ENCODE measurements at regions not wholly inside any gene's neighbourhood (a gene's known extent, or its start where the extent isn't known, plus 50 kb on each side); places are given as distances from the start of the nearest gene placed in this dataset.
"Not testable (repeated sequence)": the region's sequence is repeated elsewhere in the genome, so short reads cannot be mapped to it uniquely, and the experiment has no call there.

- peak overlapping the region in 1 of 2 experiments; percentile 58; a peak in 1 of 6 replicates for H3K27ac ChIP-seq
- not testable (repeated sequence) for H3K9me3 ChIP-seq, H3K4me1 ChIP-seq, FAIRE-seq
- peak overlapping the region; percentile 88 for H3K4me2 ChIP-seq
- TF ChIP-seq RNF2 (IDR thresholded peaks at IDR 0.05; ENCODE audit: borderline replicate concordance, low read depth) (peak; percentile 90; the same call in 1 of the 2 replicates), RAD21 (conservative IDR thresholded peaks at IDR 0.05 in 1 of 2, IDR thresholded peaks at IDR 0.05 in 1 of 2) (peak; percentile 11 to 58; a peak in 4 of 5 replicates), SMC3 (IDR thresholded peaks at IDR 0.05) (peak; percentile 44; the same call in 2 of the 3 replicates), CTCF (IDR thresholded peaks at IDR 0.05) (peak; percentile 36; the same call in 1 of the 3 replicates)
- POLR2A ChIA-PET = interaction anchor here (1.8 kb wide), 1 partner anchor 16 kb away, joined by 9 read pairs; no protein-coding TSS in a partner anchor
- ATAC-seq (peak; percentile 78 to 89), DNase-seq (ENCODE audit: low read depth in 1 of 2, low spot score in 1 of 2) (peak in 1 of 2 experiments; percentile 39)
- CTCF ChIA-PET = interaction anchor here (0.9 to 1.1 kb wide), 3 partner anchors 9 to 365 kb away, joined by 3 read pairs; no protein-coding TSS in a partner anchor
- H3K4me3 ChIP-seq = peak overlapping the region; percentile 40
- 33% methylated on average over 21 of the region's 78 CpGs for WGBS (ENCODE audit: missing lambda C conversion rate)
These were observed 85.7 kb upstream of the CCDC180 start for GRCh38 chr9:97221478-97222355.

DNA sequence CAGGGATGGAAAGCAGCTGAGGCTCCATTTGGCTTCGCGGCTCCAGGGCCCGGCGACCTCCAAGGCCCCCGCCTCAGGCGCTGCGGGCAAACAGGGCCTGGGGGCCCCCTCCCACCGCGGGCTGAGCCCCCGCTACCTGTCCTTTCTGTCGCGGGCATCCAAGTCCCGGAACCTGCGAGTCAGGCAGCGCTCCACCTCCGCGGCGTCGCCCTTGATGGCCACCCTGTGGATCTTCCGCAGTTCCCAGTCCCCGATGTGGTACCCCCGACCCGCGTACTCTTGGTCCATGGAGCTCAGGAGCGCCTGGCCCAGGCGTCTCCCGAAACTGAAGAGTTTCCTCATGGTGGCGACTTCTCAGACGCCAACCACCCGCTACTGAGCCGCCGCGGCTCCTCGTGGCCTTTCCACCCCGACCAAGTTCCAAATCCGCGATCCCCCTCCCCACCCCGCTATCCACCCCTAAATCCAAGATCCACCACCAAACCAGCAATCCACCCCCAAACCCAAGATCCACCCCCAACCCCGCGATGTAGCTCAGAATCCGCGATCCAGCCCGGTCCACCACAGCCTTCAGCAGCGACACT is 86.5 kb upstream of the CCDC180 start:
- Histone ChIP-seq H3K9me3 (peaks cover 8% of the 10 kb centered on the region; the same call in 2 of the 3 replicates), H3K4me3 (peak overlapping the region; percentile 40), H3K4me2 (peak overlapping the region; percentile 88), H3K27ac (no peak overlapping the region), H3K4me1 (no peaks in the 10 kb centered on the region)
- no peak for TF ChIP-seq HDAC2 (IDR thresholded peaks at IDR 0.05)
- TF ChIP-seq RFX5 (IDR thresholded peaks at IDR 0.05) = no peak
- no peak for TF ChIP-seq HOXB13 (CRISPR knock-in tag; IDR thresholded peaks at IDR 0.05; ENCODE audit: low read depth)
- no peak for TF ChIP-seq ZC3H11A (IDR thresholded peaks at IDR 0.05)
- TF ChIP-seq POLR2AphosphoS2 (conservative IDR thresholded peaks at IDR 0.05; ENCODE audit: low read length) = no peak
- TF ChIP-seq, protein P1, sequence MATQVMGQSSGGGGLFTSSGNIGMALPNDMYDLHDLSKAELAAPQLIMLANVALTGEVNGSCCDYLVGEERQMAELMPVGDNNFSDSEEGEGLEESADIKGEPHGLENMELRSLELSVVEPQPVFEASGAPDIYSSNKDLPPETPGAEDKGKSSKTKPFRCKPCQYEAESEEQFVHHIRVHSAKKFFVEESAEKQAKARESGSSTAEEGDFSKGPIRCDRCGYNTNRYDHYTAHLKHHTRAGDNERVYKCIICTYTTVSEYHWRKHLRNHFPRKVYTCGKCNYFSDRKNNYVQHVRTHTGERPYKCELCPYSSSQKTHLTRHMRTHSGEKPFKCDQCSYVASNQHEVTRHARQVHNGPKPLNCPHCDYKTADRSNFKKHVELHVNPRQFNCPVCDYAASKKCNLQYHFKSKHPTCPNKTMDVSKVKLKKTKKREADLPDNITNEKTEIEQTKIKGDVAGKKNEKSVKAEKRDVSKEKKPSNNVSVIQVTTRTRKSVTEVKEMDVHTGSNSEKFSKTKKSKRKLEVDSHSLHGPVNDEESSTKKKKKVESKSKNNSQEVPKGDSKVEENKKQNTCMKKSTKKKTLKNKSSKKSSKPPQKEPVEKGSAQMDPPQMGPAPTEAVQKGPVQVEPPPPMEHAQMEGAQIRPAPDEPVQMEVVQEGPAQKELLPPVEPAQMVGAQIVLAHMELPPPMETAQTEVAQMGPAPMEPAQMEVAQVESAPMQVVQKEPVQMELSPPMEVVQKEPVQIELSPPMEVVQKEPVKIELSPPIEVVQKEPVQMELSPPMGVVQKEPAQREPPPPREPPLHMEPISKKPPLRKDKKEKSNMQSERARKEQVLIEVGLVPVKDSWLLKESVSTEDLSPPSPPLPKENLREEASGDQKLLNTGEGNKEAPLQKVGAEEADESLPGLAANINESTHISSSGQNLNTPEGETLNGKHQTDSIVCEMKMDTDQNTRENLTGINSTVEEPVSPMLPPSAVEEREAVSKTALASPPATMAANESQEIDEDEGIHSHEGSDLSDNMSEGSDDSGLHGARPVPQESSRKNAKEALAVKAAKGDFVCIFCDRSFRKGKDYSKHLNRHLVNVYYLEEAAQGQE (IDR thresholded peaks at IDR 0.05) = no peak
- ChIA-PET POLR2A (interaction anchor here (1.8 kb wide), 1 partner anchor 17 kb away, joined by 9 read pairs; no protein-coding TSS in a partner anchor), CTCF (interaction anchor here (0.9 kb wide), 1 partner anchor 8 kb away, joined by 3 read pairs; no protein-coding TSS in a partner anchor)
- DNase-seq (ENCODE audit: low read depth in 1 of 2, low spot score in 1 of 2) = no peak
- no peak for ATAC-seq
- WGBS (ENCODE audit: missing lambda C conversion rate) = 93% methylated on average over 39 of the region's 44 CpGs
- FAIRE-seq = no peak

DNA sequence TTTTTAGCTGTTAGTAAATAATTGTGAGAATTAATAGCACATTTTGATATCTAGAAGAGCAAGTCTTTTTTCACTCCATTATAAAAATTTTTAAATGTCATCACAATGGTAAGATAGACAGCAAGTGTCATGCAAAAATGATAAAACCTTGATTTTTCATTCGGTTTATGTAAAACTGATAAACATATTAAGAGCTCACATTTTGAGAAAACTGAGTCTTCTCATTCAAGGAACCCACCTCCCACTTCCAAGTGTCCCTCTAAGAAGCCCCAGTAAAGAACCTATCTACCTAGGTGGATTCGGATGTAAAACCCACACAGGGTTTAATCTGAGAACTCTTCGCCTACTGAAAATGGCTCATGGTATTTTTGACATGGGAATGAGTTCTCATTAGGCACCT is 87.1 kb upstream of the CCDC180 start:
- H3K9me3 ChIP-seq; H3K27ac ChIP-seq; H3K4me3 ChIP-seq; DNase-seq (ENCODE audit: low read depth in 1 of 2, low spot score in 1 of 2); FAIRE-seq; CTCF ChIA-PET; H3K4me1 ChIP-seq; H3K4me2 ChIP-seq; ATAC-seq: not testable (repeated sequence)
- 66% methylated on average over 3 of the region's 3 CpGs for WGBS (ENCODE audit: missing lambda C conversion rate)
- POLR2A ChIA-PET = interaction anchor here (1.8 kb wide), 1 partner anchor 18 kb away, joined by 9 read pairs; no protein-coding TSS in a partner anchor

DNA sequence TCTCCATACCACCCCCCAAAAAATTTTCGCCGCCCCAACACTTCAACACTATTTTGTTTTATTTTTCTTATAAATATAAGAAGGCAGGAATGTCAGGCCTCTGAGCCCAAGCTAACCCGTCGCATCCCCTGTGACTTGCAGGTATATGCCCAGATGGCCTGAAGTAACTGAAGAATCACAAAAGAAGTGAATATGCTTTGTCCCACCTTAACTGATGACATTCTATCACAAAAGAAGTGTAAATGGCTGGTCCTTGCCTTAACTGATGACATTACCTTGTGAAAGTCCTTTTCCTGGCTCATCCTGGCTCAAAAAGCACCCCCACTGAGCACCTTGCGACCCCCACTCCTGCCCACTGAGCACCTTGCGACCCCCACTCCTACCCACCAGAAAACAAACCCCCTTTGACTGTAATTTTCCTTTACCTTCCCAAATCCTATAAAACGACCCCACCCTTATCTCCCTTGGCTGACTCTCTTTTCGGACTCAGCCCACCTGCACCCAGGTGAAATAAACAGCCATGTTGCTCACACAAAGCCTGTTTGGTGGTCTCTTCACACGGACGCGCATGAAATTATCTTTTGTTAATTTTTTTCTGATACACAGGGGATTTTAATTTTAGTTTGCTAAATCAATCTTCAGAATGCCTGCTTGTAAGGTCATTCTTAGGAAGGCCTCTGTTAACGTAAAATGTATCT is 87.9 kb upstream of the CCDC180 start:
- H3K9me3 ChIP-seq; DNase-seq (ENCODE audit: low read depth in 1 of 2, low spot score in 1 of 2); CTCF ChIA-PET; H3K27ac ChIP-seq; H3K4me3 ChIP-seq; H3K4me2 ChIP-seq; H3K4me1 ChIP-seq; POLR2A ChIA-PET; ATAC-seq; FAIRE-seq: not testable (repeated sequence)
- 80% methylated on average over 10 of the region's 12 CpGs for WGBS (ENCODE audit: missing lambda C conversion rate)

- ATAC-seq; FAIRE-seq; DNase-seq (ENCODE audit: low read depth in 1 of 2, low spot score in 1 of 2); H3K4me3 ChIP-seq; H3K27ac ChIP-seq; H3K4me1 ChIP-seq; POLR2A ChIA-PET; H3K4me2 ChIP-seq; CTCF ChIA-PET; H3K9me3 ChIP-seq: not testable (repeated sequence)
- WGBS (ENCODE audit: missing lambda C conversion rate) = 47% methylated on average over 8 of the region's 10 CpGs
These were observed 92.3 kb upstream of the CCDC180 start for GRCh38 chr9:97215127-97215526.

DNA sequence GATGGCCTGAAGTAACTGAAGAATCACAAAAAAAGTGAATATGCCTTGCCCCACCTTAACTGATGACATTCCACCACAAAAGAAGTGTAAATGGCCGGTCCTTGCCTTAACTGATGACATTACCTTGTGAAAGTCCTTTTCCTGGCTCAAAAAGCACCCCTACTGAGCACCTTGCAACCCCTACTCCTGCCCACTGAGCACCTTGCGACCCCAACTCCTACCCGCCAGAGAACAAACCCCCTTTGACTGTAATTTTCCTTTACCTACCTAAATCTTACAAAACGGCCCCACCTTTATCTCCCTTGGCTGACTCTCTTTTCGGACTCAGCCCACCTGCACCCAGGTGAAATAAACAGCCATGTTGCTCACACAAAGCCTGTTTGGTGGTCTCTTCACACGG is 92.9 kb upstream of the CCDC180 start:
- H3K4me3 ChIP-seq; H3K4me1 ChIP-seq; CTCF ChIA-PET; H3K4me2 ChIP-seq; POLR2A ChIA-PET; FAIRE-seq; DNase-seq (ENCODE audit: low read depth in 1 of 2, low spot score in 1 of 2); H3K9me3 ChIP-seq; H3K27ac ChIP-seq; ATAC-seq: not testable (repeated sequence)
- 40% methylated on average over 6 of the region's 6 CpGs for WGBS (ENCODE audit: missing lambda C conversion rate)
